Daoy (cell line): ENCODE measurements at regions not wholly inside any gene's neighbourhood (a gene's known extent, or its start where the extent isn't known, plus 50 kb on each side); places are given as distances from the start of the nearest gene placed in this dataset.

Experiments used
- DNase-seq: peaks from one replicate; pipeline ENCODE4 v3.0.0-alpha.2; 2015; ENCODE audit warnings: low read depth

DNA sequence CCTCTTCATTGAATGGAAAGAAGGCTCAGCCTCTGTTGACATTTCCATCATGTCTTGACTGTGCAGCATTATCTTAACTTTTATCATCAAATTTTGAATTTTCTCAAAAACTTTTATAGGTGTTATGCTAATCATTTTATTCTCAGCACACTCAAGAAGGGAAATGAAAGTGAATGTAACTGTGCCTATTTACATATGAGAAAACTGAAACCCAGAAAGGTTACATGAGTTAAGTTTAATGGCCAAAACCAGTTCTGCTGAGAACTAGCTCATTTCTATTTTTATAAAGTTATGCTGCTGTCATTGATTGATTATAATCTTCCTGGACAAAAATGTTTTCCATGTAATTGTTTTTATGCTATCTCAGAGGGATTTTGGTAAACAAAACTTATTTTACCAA lies 618.8 kb upstream of the NRXN1 start:
- no peak for DNase-seq

DNA sequence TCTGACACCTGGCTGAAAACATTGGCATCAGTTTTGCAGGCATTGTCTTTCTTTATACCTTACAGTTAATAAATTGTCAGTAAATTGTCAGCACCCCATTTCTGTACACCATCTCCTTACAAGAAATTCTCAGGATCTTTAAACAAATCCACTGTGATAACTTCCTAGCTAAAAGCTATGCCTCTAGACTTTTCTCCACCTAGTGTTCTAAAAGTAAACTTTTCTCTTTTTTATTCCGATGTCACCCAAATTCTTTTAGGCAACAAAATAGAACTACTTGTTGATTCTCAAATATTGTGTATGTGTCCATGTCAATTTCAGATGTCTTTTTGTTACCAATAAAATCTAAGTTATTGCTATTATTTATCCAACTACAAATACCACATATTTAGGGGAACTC lies 617.4 kb upstream of the NRXN1 start:
- no peak for DNase-seq

DNA sequence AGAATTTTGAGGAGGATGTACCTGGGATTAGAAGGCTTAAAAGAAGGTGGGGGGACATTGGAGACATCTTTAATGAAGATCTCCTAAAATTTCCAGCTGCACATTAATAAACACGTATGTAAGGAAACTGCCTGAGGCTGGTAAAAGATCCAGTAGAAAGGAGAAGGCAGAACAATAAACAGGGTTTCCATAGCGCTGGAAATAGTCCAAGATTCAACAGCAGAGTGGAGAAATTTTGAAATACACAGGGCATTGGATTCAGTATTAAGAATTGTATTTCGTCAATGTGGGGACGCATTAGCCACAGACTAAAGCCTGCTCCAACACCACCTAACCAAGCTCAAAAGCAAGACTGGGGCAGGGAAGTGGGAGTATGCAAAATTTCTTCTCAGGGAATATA lies 606.9 kb upstream of the NRXN1 start:
- DNase-seq: no peak

DNA sequence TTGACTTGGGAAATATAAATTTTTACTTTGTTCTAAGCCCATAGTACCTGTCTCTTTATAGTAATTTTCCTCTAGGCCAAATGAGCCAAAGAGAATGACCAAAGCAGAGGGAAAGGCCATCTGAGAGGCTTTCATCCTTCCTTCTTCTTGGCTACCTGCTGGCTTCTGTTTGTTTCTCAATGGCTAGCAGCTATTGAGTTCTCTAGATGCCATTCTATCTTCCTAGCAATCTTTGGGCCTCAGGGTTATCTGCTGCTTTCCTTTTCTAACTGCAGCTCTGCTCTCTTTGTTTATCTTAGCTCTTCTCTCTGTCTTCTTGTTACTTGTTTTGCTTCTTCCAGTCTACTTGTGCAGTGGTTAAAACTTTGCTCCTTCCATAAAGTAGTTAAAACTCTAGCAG lies 601.1 kb upstream of the NRXN1 start:
- no peak for DNase-seq

DNA sequence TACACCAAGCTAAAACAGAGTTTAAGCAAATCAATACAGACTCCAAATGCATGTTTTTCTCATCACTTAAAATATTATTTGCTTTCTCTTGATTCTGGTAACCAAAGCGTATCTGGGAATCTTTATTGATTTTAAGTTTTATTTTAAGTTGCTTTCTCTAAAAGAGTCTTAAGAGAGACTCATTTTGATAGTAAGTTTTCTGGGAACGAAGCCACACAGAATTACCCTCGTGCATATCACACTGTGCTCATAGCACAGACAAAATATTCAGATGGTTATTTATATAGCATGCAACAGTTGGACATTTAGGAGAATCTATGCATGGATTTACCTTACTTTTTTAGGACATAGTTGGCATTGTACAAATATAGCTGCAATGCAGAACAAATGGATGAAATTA lies 597.5 kb upstream of the NRXN1 start:
- DNase-seq: no peak

DNA sequence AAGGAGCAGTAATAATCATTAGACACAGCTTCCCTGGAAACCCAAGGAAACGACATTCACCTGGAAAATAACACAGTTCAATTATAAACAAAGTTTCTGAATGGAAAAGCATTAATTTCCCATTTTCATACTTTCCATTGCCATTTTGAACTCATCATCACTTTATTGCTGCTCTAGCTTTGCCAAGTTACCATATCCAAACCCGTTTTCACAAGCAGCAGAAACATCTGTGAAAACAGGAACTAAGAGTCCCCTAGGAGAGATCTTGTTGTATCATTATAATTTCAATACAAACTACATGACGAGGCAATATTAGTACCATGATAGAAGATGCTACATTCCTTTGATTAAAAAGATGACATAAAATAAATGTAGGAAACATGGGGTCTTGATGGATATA lies 597.0 kb upstream of the NRXN1 start:
- no peak for DNase-seq

DNA sequence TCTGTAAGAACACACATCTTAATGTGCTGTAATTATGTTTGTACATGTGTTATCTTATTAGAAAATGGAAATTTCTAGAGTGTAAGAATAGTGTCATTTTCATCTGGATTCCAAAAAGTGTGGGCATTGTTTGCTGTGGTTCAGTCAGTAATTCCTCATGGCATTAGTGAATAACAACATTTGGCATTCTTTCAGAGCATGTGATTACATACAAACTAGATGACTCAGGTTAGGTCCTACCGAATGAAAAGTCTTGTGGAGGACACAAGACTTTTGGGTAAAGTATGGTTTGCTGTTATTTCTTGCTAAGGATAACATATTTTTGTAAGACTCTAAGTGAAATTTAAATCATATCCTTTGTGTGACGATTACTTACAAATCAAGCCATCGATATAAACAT lies 593.1 kb upstream of the NRXN1 start:
- no peak for DNase-seq

DNA sequence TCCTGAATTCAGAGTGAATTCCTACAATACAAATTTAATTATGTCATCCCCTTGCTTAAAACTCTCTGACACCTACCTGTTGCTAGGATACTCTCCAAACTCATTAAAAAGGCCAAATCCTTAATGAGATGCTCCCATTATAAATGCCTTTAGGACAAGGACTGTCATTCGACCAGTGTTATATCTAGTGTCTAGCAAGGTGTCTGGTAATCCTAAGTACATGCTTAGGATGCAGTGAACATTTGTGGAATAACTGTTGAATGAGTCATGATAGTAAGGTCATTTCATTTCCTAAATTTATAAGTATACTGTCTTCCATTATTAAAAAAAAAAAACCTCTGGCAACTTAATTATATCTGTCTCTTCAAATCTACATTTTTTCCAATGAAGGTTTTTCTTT lies 588.9 kb upstream of the NRXN1 start:
- no peak for DNase-seq

DNA sequence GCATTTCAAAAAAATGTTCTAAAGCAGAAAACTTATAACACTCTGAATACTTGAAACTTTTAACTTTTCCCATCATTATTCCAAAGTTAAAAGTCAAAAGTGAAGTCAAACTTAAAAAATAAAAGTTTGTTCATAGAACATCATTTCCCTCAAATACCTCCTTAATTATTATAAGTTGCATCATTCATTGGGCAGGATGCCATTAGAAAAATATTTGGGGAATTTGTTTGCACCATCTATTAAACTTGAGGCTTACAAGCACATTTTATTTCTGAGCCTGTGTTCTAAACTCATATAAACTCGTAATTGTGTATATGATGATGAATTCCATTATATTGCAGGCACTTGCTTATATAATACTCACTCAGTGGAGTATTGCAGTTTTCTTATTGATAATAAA lies 588.0 kb upstream of the NRXN1 start:
- DNase-seq: no peak

DNA sequence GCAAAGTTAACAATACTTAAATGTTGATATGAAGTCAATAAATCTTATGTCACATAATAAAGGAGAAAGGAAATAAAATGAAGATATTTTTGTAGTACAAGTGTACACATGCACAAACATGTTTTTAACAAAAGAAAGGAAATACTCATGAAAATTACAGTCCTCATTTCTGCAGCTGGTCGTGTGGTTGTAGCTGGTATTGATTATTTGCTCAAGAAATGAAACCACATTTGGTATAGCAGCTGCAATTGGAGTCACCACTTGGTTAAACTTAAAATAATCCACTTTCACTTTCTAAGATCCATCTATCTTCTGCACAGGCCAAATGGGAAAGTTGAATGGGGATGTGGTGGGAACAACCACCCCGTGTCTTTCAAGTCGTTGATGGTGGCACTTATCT lies 580.5 kb upstream of the NRXN1 start:
- DNase-seq: no peak

DNA sequence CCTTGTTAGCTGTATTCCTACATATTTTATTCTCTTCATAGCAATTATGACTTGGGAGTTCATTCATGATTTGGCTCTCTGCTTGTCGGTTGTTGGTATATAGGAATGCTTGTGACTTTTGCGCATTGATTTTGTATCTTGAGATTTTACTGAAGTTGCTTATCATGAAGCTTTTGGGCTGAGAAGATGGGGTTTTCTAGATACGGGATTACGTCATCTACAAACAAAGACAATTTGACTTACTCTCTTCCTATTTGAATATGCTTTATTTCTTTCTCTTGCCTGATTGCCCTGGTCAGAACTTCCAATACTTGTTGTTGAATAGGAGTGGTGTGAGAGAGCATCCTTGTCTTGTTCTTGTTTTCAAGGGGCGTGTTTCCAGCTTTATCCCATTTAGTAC lies 569.8 kb upstream of the NRXN1 start:
- no peak for DNase-seq

DNA sequence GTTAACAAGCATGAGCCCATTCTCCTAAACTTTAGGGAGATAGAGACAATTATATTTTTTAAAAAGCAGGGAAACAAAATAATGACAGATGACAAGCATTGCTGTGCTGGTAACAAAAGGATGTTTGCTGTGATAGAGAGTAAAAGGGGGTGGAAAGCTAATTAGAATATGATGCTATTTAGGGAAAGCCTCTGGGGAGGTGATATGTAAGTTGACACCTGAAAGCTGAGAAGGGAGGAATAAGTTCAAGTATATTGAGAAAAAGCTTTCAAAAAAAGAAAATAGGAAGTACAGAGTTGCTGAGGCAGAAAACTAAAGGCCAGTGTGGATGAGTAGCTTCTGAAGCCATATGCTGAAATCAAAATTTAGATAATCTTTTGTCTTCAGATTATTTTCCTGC lies 565.2 kb upstream of the NRXN1 start:
- DNase-seq: no peak

DNA sequence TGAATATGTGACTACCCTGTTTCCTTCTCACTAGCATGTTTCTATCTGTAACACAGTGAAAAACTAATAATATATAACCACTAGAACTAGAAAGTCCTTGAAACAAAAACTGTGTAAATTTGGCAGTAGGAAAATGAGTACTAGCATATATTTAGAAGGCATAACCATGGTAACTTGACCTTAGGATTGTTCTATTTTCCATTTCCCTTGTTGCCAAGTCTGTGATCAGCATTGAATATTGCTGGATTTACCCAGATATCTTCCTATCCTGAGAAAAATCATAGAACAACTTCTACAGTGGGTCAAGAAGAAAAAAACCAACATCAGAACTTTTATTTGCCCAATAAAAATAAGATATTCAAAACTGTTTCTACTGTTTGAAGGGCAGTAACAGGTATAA lies 563.9 kb upstream of the NRXN1 start:
- no peak for DNase-seq

DNA sequence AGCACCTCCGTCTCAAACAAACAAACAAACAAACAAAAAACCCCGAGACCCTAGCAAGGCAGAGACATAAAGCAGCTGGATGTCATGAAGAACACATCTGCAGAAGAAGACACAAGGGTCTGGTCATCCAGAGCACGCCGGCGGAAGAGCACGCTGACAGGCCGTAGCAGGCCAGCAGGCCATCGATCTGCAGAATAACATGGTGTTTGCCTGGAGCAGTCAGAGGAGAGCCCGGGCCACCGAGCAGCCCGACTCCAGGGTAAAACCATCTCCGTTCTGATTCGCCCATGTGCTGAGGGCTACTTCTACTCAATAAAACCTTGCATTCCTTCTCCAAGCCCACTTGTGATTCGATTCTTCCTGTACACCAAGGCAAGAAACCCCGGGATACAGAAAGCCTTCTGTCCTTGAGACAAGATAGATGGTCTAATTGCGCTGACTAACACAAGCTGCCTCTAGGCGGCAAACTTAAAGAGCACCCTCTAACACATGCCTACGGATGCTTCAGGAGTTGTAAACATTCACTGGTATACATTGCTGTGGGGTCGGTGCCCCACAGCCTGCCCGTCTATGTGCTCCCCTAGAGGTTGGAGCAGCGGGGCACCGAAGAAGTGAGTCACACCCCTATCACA lies 549.8 kb upstream of the NRXN1 start:
- no peak for DNase-seq

DNA sequence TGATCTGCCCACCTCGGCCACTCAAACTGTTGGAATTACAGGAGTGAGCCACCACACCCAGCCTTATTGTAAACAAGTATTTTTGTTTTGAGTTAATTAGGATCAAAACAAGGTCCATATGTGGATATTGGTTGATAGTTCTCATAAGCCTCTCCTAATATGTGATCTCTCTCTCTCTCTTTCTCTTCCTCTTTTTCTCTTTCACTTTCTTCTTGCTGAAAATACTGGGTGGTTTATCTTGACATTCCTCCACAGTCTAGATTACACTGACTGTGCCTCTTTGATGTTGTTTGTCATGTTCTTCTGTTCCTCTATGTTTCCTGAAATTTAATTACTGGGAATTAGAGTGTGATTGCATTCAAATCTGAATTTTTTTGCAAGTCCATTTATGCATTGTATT lies 547.5 kb upstream of the NRXN1 start:
- DNase-seq: no peak

DNA sequence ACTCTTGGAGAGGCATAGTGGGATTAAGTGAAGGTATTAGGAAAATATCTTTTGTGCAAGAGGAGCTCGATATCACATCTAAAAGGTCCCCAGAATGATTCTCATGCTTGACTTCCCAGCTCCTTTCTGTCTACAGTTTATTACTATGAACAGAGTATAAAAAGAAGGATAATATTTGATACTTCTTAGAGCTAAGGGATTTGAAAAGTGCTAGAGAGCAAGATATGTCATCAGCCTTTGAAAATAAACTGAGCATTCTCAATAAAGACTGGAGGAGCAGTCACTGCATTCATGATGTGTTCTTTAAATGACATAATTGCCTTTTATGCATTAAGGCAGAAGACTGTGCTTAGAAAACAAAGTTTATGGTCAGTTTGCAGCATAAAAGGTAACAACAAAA lies 543.2 kb upstream of the NRXN1 start:
- no peak for DNase-seq

DNA sequence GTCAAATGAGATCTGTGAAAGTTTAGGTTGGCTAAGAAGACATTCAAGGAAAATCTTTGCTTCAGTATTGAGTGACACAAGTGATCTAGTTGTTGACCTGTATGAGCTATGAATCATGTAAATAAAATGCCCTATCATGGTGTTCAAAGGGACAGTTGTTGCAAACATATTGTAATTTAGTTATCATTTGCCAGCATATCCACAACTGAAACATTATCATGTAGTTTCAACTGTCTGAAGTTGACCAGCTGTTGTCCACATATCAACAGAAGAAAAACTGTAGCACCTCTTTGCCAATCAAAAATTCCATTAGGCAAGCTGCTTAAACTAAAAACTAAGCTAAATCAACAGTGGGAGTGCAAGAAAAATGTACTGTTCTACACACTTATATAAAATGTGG lies 527.1 kb upstream of the NRXN1 start:
- DNase-seq: no peak

DNA sequence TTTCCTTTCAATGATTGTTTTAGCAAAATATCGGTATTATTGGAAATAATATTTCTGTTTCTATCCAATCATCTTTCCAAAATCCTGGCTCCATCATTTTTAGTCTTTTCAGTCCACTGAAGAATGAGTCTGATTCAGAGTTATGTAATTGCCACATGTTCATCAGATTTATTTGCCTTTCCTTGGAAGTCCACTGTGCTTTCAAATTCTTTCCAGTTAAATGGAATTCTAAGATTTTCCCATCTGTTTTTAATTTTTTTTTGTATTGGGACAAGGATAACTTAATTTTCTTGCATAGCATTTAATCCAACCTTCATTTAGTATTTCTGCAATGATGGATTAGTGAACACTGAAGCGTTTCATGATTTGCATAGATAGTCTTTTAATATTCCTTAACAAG lies 521.5 kb upstream of the NRXN1 start:
- no peak for DNase-seq

DNA sequence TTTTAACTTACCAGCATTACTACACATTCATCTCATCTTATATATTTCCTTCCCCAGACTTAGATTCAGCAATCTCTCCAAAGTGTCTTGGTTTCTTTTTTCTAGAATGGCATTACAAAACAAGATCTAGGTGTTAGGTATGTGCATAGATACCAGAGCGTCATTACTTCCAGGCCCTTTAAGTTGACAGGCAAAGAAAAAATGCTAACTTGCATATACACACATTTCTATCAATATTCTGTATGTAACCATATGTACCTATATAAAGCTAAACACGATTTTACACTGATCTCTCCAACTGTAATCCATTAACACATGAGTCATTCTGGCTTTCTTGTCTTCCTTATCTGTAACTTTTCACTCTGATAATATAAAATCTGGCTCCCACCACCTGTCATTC lies 503.8 kb upstream of the NRXN1 start:
- DNase-seq: no peak

DNA sequence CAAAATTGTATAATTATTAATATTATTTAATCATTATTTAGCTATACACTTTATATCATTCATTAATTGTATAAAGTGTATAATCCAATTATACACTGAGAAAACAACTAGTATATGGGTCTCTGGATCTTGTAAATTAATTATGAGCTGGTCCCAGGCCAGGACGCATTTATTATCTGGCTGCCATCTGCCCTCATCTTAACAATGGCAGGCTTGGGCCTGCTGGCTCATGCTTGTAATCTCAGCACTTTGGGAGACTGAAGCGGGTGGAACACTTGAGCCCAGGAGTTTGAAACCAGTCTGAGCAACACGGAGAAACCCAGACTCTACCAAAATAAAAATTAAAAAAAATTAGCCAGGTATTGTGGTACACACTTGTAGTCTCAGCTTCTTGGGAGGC lies 502.2 kb upstream of the NRXN1 start:
- no peak for DNase-seq

DNA sequence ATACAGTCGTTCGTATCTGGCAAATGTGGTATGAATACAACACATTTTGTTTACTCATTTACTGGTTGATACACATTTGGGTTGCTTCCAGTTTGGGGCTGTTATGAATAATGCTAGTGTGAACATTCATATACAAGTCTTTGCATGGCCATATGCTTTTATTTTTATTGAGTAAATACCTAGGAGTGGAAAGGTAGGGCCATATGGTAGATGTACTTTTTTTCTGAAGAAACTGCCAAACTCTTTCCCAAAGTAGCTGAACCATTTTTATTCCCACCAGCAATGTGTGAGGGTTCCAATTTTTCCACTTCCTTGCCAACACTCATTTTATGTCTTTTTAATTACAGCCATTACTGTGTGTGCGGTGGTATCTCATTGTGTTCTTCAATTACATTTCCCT lies 496.2 kb upstream of the NRXN1 start:
- no peak for DNase-seq

DNA sequence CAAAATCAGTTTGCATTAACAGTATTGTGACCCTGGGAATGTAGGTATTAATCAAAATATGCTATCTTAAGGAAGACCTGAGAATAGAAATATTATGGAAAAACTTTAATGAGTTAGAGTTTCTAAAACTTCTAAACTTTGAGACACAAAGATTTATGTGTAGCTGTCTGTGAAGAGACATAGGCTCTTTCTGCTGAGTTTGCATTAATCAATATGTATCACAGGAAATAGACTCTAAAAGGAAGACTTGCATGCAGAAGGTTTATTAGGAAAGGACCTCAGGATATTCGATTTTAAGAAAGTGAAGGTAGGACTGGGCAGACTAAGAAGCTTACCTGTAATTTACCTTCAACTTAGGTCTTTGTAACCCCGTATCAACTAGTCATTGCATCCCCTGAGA lies 494.8 kb upstream of the NRXN1 start:
- DNase-seq: no peak

DNA sequence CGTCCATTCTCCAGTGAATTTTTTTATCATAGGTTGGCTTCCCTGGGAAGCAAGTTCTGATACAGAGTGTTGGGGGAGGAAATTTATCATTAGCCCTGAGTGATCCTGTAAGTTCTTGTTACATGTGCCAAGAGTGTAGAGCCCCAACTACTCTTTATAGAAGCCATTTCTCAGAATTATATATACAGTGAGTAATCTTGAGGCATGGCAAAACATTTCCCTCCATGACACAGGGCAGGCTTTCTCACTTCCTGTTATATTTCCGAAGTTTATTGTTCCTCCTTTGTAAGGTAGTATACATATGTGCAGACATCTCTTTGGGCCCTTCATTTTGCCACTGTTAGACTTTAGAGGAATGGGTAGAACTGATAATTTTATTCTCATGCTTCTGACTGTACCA lies 484.7 kb upstream of the NRXN1 start:
- DNase-seq: no peak

DNA sequence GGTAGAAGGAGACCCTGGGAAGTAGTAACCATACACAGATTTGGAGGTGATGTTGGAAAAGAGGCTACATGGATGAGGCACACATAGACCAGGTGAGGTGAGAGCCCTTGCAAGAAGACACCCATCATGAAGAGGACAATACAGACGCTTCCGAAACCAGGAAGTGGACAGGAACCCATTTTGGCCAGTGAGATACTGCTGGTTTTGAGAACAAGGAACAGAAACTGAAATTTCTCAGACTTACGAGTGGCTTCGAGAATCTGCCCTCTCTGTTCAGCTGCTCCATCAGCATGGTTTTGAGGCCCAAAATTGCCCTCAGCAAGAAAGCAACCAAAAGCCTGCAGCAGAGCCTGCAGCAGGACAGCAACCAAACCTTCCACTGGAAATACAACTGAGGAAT lies 479.1 kb upstream of the NRXN1 start:
- no peak for DNase-seq

DNA sequence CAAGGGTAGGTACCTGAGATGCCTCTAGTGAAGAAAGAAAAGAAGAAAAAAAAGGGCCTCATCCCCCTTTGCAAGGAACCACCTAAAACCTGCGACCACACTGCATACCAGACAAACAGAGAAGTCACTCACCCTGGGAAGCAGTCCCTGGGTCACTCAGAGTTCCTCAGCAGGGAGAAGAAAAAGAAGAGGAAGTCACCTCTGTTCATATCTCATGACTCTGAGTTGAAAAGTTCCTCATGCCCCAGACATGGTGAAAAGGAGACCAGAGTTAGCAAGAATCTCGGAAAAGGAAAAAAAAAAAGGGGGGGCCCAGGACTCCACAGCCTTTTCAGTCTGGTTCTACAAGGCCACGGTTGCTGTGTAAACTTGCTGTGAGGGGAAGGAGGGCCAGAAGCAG lies 478.4 kb upstream of the NRXN1 start:
- DNase-seq: no peak
